ENCODE measurements at regions not wholly inside any gene's neighbourhood (a gene's known extent, or its start where the extent isn't known, plus 50 kb on each side); places are given as distances from the start of the nearest gene placed in this dataset.

DNA sequence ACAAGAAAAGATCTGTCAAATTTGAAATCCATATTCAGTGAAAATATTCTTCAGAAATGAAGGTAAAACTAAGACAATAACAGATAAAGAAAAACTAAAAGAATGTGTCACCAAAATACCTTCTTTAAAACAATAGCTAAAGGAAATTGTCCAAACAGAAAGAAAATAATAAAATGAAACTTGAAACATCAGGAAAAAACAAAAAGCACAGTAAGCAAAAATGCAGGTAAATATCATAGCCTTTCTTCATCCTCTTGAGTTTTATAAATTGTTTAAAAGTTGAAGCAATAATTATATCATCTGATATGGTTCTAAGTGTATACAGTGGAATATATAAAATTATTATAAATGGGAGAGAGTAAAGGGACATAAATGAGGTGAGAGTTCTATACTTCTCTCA lies 103.8 kb upstream of the PDE1A start:
- Histone ChIP-seq H3K4me1 (replicated peaks in 1 of 2; ENCODE audit: control insufficient read depth in 2 of 2, insufficient read depth in 2 of 2, low read length in 2 of 2) (no peaks in the 10 kb centered on the region), H2AFZ (ENCODE audit: low read depth, low read length) (no peak overlapping the region), H3K9ac (ENCODE audit: insufficient read depth in 1 of 2, low read depth in 2 of 2, low read length in 2 of 2) (no peak overlapping the region), H3K27me3 (ENCODE audit: control insufficient read depth in 2 of 2, insufficient read depth in 2 of 2, low read length in 2 of 2) (no peaks in the 10 kb centered on the region), H3K27ac (ENCODE audit: extremely low read depth, low read depth, low read length) (no peak overlapping the region), H3K9me1 (ENCODE audit: control insufficient read depth, insufficient read depth, low read length) (no peaks in the 10 kb centered on the region), H3K4me2 (ENCODE audit: insufficient read depth, low read length) (no peak overlapping the region), H3K79me2 (ENCODE audit: control insufficient read depth, insufficient read depth, low read length) (no peaks in the 10 kb centered on the region), H3K36me3 (ENCODE audit: control insufficient read depth, insufficient read depth, low read length) (no peaks in the 10 kb centered on the region), H3K4me3 (no peak overlapping the region), H4K20me1 (replicated peaks; ENCODE audit: control insufficient read depth, insufficient read depth, low read length) (no peaks in the 10 kb centered on the region), H3K9me3 (replicated peaks; ENCODE audit: control insufficient read depth, insufficient read depth, low read depth, low read length) (no peaks in the 10 kb centered on the region; the same call in 1 of the 2 replicates)
- intact Hi-C loops (cut with micrococcal nuclease) = no loop called here
- no TSS peak for BruUV-seq (replicated peaks)
- ATAC-seq (no peak), DNase-seq (ENCODE audit: extremely low read depth in 1 of 4, low spot score in 3 of 4) (no peak), FAIRE-seq (no peak)
- ChIA-PET CTCF (ENCODE audit: low intra/inter-chr PET ratio) (no interaction called here), POLR2A (no interaction called here)
- TF ChIP-seq, protein P1, sequence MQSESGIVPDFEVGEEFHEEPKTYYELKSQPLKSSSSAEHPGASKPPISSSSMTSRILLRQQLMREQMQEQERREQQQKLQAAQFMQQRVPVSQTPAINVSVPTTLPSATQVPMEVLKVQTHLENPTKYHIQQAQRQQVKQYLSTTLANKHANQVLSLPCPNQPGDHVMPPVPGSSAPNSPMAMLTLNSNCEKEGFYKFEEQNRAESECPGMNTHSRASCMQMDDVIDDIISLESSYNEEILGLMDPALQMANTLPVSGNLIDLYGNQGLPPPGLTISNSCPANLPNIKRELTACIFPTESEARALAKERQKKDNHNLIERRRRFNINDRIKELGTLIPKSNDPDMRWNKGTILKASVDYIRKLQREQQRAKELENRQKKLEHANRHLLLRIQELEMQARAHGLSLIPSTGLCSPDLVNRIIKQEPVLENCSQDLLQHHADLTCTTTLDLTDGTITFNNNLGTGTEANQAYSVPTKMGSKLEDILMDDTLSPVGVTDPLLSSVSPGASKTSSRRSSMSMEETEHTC (IDR thresholded peaks at IDR 0.05) = no peak
- TF ChIP-seq SMARCC2 (IDR thresholded peaks at IDR 0.05; ENCODE audit: low read depth) (no peak), C11orf30 (IDR thresholded peaks at IDR 0.05; ENCODE audit: low read depth) (peak; percentile 54; the same call in 1 of the 2 replicates), ASH1L (IDR thresholded peaks at IDR 0.05; ENCODE audit: borderline replicate concordance, low read depth, partially characterized antibody) (no peak), RBM22 (IDR thresholded peaks at IDR 0.05; ENCODE audit: low read depth, low read length, poor library complexity, severe bottlenecking) (no peak), SNIP1 (IDR thresholded peaks at IDR 0.05; ENCODE audit: low read depth) (no peak), ZNF174 (CRISPR knock-in tag; IDR thresholded peaks at IDR 0.05) (no peak), ZNF316 (IDR thresholded peaks at IDR 0.05) (peak; percentile 85), PHF20 (IDR thresholded peaks at IDR 0.05; ENCODE audit: partially characterized antibody) (no peak), PTBP1 (IDR thresholded peaks at IDR 0.05; ENCODE audit: low read depth, low read length) (no peak), BRD4 (IDR thresholded peaks at IDR 0.05) (no peak)
- TF ChIP-seq, protein P2, sequence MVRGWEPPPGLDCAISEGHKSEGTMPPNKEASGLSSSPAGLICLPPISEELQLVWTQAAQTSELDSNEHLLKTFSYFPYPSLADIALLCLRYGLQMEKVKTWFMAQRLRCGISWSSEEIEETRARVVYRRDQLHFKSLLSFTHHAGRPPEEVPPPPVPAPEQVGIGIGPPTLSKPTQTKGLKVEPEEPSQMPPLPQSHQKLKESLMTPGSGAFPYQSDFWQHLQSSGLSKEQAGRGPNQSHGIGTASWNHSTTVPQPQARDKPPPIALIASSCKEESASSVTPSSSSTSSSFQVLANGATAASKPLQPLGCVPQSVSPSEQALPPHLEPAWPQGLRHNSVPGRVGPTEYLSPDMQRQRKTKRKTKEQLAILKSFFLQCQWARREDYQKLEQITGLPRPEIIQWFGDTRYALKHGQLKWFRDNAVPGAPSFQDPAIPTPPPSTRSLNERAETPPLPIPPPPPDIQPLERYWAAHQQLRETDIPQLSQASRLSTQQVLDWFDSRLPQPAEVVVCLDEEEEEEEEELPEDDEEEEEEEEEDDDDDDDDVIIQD (CRISPR knock-in tag; IDR thresholded peaks at IDR 0.05) = no peak
- TF ChIP-seq, protein P3, sequence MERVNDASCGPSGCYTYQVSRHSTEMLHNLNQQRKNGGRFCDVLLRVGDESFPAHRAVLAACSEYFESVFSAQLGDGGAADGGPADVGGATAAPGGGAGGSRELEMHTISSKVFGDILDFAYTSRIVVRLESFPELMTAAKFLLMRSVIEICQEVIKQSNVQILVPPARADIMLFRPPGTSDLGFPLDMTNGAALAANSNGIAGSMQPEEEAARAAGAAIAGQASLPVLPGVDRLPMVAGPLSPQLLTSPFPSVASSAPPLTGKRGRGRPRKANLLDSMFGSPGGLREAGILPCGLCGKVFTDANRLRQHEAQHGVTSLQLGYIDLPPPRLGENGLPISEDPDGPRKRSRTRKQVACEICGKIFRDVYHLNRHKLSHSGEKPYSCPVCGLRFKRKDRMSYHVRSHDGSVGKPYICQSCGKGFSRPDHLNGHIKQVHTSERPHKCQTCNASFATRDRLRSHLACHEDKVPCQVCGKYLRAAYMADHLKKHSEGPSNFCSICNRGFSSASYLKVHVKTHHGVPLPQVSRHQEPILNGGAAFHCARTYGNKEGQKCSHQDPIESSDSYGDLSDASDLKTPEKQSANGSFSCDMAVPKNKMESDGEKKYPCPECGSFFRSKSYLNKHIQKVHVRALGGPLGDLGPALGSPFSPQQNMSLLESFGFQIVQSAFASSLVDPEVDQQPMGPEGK (CRISPR knock-in tag; IDR thresholded peaks at IDR 0.05; ENCODE audit: borderline replicate concordance) = no peak
- in situ Hi-C loops (cut with MboI) = no loop called here

Data from K562 (cell line).